ENCODE measurements at regions not wholly inside any gene's neighbourhood (a gene's known extent, or its start where the extent isn't known, plus 50 kb on each side); places are given as distances from the start of the nearest gene placed in this dataset.

DNA sequence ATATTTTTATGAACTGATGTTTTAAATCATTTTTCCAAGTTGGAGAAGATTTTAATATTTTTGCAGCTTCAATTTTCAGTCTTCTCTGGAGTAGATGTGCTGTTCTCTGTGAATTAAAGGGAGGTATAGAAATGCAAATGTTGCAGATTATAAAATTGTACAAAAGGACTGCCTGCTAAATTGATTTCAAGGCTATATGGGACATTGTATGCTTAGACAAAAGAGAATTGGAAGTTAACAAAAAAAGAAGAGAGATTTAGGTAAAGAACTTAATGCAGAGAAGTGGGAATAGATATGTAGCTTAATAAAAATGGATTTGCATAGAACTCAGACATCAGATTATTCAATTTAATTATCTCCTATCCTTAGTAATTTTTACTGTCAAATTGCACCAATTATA is 403.3 kb downstream of the ZIC3 start:
- TF ChIP-seq EZH2phosphoT487 (conservative IDR thresholded peaks at IDR 0.05; ENCODE audit: low read length) (no peak), CTCF (IDR thresholded peaks at IDR 0.05; ENCODE audit: insufficient read depth, low read length, poor library complexity, severe bottlenecking) (no peak)
